22Rv1 (cell line): ENCODE measurements at regions not wholly inside any gene's neighbourhood (a gene's known extent, or its start where the extent isn't known, plus 50 kb on each side); places are given as distances from the start of the nearest gene placed in this dataset.

Source experiments
- ZFX ChIP-seq: fragments of 450-650 bp; IDR thresholded peaks from 2 replicates; pipeline ENCODE4 v1.6.1; 2017; ENCODE audit warnings: antibody characterized with exemption, borderline replicate concordance
- TF ChIP-seq, protein P1 (sequence below): fragments of 450-650 bp; IDR thresholded peaks from 2 replicates; pipeline ENCODE4 v1.5.1; 2017; ENCODE audit warnings: mild to moderate bottlenecking

DNA sequence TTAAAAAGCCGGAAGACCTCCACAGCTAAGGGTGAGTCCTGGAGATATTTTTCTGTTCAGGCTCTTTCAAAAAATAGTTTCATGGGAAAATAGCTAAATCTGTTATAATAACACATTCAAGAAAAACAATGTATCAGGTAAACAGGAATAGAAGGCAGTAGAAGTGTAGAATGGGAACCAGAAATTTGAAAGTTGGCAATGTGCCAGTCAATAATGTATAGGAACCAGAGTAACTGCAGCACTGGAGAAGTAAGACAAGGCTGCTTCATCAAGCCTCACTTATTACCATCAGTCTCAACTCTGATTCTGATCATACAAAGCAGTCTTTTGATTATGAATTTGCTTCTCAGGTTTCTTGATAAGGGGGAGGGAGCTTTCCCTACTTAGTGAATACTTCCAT is 81.4 kb upstream of the VRK2 start:
- TF ChIP-seq, protein P1, sequence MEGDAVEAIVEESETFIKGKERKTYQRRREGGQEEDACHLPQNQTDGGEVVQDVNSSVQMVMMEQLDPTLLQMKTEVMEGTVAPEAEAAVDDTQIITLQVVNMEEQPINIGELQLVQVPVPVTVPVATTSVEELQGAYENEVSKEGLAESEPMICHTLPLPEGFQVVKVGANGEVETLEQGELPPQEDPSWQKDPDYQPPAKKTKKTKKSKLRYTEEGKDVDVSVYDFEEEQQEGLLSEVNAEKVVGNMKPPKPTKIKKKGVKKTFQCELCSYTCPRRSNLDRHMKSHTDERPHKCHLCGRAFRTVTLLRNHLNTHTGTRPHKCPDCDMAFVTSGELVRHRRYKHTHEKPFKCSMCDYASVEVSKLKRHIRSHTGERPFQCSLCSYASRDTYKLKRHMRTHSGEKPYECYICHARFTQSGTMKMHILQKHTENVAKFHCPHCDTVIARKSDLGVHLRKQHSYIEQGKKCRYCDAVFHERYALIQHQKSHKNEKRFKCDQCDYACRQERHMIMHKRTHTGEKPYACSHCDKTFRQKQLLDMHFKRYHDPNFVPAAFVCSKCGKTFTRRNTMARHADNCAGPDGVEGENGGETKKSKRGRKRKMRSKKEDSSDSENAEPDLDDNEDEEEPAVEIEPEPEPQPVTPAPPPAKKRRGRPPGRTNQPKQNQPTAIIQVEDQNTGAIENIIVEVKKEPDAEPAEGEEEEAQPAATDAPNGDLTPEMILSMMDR = no peak
- TF ChIP-seq ZFX = no peak
